Hepatic stellate cell (primary cell): ENCODE measurements at regions not wholly inside any gene's neighbourhood (a gene's known extent, or its start where the extent isn't known, plus 50 kb on each side); places are given as distances from the start of the nearest gene placed in this dataset.
"Not testable (repeated sequence)": the region's sequence is repeated elsewhere in the genome, so short reads cannot be mapped to it uniquely, and the experiment has no call there.

Experiments used
- DNase-seq: peaks from one replicate; pipeline ENCODE4 v3.0.0; 2011; ENCODE audit warnings: low spot score

- no peak for DNase-seq
Observed at GRCh38 chr14:105710119-105711043, 184.0 kb downstream of the TMEM121 start.

DNA sequence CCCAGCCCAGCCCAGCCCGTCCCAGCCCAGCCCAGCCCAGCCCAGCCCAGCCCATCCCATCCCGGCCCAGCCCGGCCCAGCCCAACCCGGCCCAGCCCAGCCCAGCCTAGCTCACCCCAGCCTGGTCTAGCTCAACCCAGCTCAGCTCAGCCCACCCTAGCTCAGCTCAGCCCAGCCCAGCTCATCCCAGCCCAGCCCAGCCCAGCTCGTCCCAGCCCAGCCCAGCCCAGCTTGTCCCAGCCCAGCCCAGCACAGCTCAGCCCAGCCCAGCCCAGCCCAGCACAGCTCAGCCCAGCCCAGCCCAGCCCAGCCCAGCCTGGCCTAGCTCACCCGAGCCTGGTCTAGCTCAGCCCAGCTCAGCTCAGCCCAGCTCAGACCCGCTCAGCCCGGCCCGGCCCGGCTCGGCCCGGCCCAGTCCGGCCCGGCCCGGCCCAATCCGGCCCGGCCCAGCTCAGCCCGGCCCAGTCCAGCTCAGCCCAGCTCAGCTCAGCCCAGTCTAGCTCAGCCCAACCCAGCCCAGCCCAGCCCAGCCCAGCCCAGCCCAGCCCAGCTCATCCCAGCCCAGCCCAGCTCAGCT lies 184.7 kb downstream of the TMEM121 start:
- no peak for DNase-seq

- DNase-seq: no peak
Observed at GRCh38 chr14:105711841-105712460, 185.6 kb downstream of the TMEM121 start.

GRCh38 chr14:105712670-105713069 lies 186.3 kb downstream of the TMEM121 start:
- DNase-seq: not testable (repeated sequence)

GRCh38 chr14:105713160-105713559 lies 186.8 kb downstream of the TMEM121 start:
- DNase-seq: not testable (repeated sequence)

DNA sequence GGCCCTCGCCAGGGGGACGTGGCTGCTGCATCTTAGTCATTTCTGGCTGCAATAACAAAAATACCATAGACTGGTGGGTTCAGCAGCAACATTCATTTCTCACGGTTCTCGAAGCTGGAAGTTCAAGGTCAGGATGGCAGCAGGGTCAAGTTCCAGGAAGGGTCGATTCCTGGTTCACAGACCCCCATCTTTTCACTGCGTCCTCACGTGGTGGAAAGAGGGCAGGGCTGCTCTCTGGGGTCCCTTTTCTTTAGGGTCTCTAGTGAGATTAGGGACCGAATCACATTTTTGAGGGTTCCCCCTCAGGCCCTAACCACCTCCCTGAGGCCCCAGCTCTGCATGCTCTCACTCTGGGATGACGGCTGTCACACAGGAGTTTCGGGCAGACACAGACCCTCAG lies 187.5 kb downstream of the TMEM121 start:
- DNase-seq: not testable (repeated sequence)

DNA sequence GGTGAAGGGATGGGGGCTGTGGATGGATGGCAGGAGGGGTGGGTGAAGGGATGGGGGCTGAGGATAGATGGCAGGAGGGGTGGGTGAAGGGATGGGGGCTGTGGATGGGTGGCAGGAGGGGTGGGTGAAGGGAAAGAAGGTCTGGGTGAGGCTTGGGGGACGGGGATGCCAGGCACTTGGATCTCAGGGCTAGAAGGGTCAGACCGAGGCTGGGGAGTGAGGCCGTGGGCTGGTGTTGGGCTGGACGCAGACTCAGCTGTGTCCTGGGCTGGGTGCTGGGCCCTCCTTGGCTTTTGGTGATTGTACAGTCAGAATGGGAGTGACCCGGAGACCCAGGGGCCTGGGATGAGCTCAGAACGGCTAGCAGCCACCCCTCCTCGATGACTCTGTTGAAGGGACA lies 192.4 kb downstream of the TMEM121 start:
- DNase-seq: not testable (repeated sequence)

DNA sequence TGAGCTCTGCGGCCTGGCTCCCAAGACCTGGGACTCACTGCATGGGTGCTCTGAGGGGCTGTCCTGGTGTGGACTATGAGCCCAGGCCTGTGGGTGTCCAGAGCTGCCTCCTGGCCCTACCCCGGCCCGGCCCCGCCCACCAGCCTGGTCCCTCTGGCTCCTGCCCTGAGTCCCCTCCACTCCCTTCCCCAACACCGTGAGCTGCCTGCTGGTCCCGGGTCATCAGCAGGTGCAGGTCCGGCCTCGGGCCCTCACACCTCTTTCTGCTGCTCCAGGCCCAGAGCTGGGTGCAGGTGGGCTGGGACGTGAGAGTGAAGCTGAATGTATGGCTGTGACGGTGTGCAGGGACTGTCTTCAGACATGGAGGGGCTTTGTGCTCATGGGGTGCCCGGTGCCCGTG lies 193.7 kb downstream of the TMEM121 start:
- DNase-seq: not testable (repeated sequence)

- DNase-seq: not testable (repeated sequence)
Observed at GRCh38 chr14:105720852-105721601, 194.6 kb downstream of the TMEM121 start.

GRCh38 chr14:105721602-105721970 lies 195.2 kb downstream of the TMEM121 start:
- not testable (repeated sequence) for DNase-seq

- not testable (repeated sequence) for DNase-seq
Observed at GRCh38 chr14:105721996-105722709, 195.8 kb downstream of the TMEM121 start.

DNA sequence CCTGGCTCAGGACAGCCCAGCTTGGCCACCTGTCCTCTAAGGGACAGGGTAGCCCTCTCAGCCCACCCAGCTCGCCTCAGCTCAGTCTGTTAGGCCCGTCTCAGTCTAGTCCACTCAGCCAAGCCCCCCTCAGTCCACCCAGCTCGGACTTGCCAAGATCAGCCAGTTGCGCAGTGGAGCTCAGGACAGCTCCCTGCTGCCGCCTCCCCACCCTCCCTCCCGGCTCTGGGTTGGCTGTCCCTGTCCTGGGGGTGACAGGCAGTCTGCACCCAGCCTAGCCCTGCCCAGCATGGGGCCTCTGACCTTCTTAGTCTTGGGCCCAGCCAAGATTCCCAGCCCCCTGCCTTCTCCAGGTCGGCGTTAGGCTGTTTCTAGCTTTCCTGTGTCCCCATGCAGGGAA lies 196.9 kb downstream of the TMEM121 start:
- not testable (repeated sequence) for DNase-seq

DNA sequence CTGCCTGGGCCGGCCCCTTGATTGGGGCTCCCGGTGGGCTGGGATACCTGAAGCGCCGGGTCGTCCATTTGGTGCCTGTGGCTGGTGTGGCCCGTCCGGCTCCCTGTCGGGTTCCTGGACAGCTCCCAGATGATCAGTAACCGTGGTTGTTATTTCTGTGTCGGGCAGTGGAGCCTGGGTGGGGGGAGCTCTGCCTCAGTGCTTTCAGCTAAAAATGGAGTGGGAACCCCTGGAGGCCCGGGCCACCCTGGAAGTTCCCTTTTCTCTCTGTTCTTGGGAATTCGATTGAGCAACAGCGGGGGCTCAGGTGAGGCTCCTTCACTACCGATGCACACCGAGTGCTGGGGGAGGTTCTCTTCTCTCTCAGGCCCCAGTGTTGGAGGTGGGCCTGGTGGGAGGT lies 197.4 kb downstream of the TMEM121 start:
- not testable (repeated sequence) for DNase-seq

DNA sequence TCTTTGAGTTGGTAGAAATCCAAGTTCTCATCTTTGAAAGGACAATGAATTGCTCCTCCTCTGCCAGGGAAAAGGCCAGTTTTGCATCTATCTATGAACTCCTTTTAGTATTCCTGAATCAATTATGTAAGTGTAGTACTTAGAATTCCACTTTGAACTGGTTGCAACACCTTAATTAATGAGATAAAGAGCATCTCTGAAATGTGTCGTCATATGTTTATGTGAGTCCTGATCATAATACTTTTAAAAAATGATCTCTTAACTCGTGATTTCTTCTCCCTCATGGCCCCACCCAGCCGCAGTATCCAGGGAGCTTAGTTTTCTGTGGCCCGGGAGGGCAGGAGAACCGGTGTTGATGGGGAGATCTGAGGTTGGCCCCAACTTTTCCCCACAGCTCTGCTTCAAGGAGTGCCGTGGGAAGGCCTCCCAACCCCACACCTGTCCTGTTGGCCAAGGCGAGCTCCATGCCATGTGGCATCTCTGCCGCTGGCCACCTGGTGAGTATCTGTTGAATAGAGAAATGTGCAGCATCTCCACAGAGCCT lies 203.5 kb downstream of the TMEM121 start:
- DNase-seq: not testable (repeated sequence)

GRCh38 chr14:105730731-105731130 lies 204.3 kb downstream of the TMEM121 start:
- not testable (repeated sequence) for DNase-seq

DNA sequence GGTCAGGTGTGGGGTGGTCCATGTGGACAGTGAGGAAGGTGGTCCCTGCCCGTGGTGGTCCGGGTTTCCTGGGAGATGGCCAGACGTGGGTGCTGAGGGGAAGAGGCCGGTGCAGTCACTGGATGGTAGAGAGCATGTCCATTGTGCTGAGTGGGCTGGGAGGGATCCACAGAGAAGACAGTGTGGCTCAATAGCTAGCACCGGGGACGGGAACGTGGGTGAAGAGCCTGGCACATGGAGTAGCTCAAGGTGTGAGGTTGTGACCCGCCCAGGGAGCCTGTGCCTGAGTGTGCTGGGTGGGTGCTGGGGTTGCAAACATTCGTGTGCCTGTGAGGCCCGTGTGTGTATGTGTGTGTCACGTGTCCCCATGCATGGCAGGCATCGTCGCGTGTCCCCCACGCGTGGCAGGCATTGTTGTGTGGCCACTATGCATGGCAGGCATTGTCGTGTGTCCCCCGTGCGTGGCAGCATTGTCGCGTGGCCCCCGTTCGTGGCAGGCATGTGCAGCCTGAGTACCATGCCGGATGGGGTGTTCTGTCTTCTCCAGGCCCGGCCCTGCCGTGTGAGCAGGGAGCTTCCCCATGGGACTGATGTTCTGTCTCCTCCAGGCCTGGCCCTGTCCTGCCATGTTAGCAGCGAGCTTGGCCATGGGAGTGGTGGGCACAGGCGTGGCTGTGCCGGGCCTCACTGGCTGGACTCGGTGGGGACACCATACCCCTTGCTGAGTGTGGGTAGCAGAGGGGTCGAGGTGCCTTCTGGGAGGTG lies 205.0 kb downstream of the TMEM121 start:
- DNase-seq: not testable (repeated sequence)

DNA sequence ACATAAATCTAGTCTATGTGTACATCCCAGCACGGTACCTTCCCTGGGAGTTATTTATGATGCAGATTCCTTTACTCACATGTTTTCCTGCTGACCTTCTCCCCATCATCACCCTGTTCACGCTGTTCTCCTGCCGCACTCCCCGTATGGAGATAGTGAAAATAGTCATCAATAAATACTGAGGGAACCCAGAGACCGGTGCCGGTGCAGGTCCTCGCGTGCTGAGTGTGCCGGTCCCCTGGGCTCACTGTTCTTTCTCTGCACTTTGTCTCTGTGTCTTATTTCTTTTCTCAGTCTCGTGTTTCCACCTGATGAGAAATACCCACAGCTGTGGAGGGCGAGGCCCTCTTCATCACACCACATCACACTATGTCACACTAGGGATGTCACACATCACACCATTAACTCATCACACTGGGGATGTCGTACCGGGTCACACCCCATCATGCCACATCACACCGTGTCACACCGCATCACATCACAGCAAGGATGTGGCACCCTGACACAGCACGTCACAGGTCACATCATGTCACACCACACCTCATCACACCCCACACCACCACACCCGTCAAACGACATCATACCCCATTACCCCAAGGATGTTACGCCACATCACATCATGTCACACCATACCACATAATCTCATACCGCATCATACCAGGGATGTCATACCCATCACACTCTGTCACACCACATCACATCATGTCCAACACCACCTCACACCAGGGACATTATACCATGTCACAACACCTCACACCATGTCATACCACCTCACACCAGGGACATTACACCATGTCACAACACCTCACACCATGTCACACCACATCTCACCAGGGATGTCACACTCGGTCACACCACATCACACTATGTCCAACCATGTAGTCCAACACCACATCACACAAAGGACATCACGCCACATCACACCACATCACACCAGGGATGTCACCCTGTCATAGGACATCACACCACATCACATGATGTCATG lies 207.0 kb downstream of the TMEM121 start:
- DNase-seq: no peak

GRCh38 chr14:105734241-105734640 lies 207.9 kb downstream of the TMEM121 start:
- not testable (repeated sequence) for DNase-seq

DNA sequence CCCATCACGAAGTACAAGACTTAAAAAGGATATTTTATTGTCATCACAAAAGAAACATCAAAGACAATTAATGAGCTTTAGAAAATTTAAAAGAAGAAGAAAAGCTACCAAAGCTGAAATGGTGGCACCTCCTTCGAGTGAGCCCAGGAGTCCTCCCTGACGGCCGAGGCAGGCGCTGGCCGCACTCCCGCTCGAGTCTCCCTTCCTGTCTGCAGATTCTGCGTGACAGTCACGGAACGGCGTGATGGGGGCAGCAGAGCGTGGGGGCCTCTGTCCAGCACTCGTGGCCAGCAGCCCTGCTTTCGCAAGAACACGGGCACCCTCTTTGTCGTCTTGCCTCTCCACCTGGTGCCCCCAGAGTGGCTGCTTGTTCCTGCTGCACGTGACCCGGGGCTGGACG lies 209.9 kb downstream of the TMEM121 start:
- DNase-seq: not testable (repeated sequence)
